WTC11 (cell line): ENCODE measurements at regions not wholly inside any gene's neighbourhood (a gene's known extent, or its start where the extent isn't known, plus 50 kb on each side); places are given as distances from the start of the nearest gene placed in this dataset.

Experiments
- ATAC-seq: fragments of 200-7000 bp; cut with Tn5 transposase; 2 replicates; pipeline ENCODE4 v1.10.0; 2021; ENCODE audit warnings: mild to moderate bottlenecking, moderate library complexity
- CTCF ChIA-PET: fragments of 300-600 bp; sonication (Branson Sonifier 250); formaldehyde crosslinking; loops from one replicate; lab custom pipeline; 2021; ENCODE audit warnings: antibody characterized with exemption; lab: Charles Lee
- POLR2A ChIA-PET: fragments of 350-600 bp; sonication (Branson Sonifier 250); formaldehyde crosslinking; loops from one replicate; lab custom pipeline; 2021; ENCODE audit warnings: antibody characterized with exemption; lab: Charles Lee
- DNase-seq: peaks from one replicate; pipeline ENCODE4 v3.0.0; 2021; ENCODE audit warnings: low spot score
- H3K27ac Mint-ChIP-seq: 2 replicates; pipeline ENCODE4 v1.8.0; 2021; ENCODE audit warnings: mixed read lengths
- H3K27me3 Mint-ChIP-seq: 2 replicates; pipeline ENCODE4 v1.8.0; 2021; ENCODE audit warnings: low read depth, mild to moderate bottlenecking, moderate library complexity, mixed read lengths
- H3K36me3 Mint-ChIP-seq: 2 replicates; pipeline ENCODE4 v1.8.0; 2021; ENCODE audit warnings: mixed read lengths
- H3K4me1 Mint-ChIP-seq: 2 replicates; pipeline ENCODE4 v1.8.0; 2022; ENCODE audit warnings: mixed read lengths
- H3K4me3 Mint-ChIP-seq: 2 replicates; pipeline ENCODE4 v1.8.0; 2021; ENCODE audit warnings: mild to moderate bottlenecking, moderate library complexity, mixed read lengths
- H3K9me3 Mint-ChIP-seq: 2 replicates; pipeline ENCODE4 v1.8.0; 2021; ENCODE audit warnings: mixed read lengths
- CBFB ChIP-seq: sonication (generic); formaldehyde crosslinking; IDR thresholded peaks from 2 replicates; pipeline ENCODE4 v1.8.1; 2022; ENCODE audit warnings: mild to moderate bottlenecking, low read depth, missing genetic modification reagents
- E2F4 ChIP-seq: sonication (generic); formaldehyde crosslinking; IDR thresholded peaks from 2 replicates; pipeline ENCODE4 v1.8.1; 2022; ENCODE audit warnings: low read depth, mild to moderate bottlenecking, moderate library complexity, missing genetic modification reagents, borderline replicate concordance
- GABPB1 ChIP-seq: sonication (generic); formaldehyde crosslinking; IDR thresholded peaks from 2 replicates; pipeline ENCODE4 v1.8.1; 2023; ENCODE audit warnings: mild to moderate bottlenecking, missing genetic modification reagents
- IRF2 ChIP-seq: sonication (generic); formaldehyde crosslinking; IDR thresholded peaks from 2 replicates; pipeline ENCODE4 v1.8.0; 2022; ENCODE audit warnings: low read depth, missing genetic modification reagents, borderline replicate concordance
- JAZF1 ChIP-seq: fragments of 250-450 bp; sonication (Bioruptor Pico); IDR thresholded peaks from 2 replicates; pipeline ENCODE4 v1.9.0; 2021; ENCODE audit warnings: moderate library complexity, mild to moderate bottlenecking, inconsistent platforms
- KAT7 ChIP-seq: sonication (generic); formaldehyde crosslinking; IDR thresholded peaks from 2 replicates; pipeline ENCODE4 v1.8.1; 2023; ENCODE audit warnings: missing genetic modification reagents, mild to moderate bottlenecking, borderline replicate concordance
- NFYB ChIP-seq: sonication (generic); formaldehyde crosslinking; conservative IDR thresholded peaks from 2 replicates; pipeline ENCODE4 v1.8.0; 2022; ENCODE audit warnings: low read depth, missing genetic modification reagents
- NR1H2 ChIP-seq: sonication (generic); formaldehyde crosslinking; IDR thresholded peaks from 2 replicates; pipeline ENCODE4 v1.9.0; 2021; ENCODE audit warnings: mild to moderate bottlenecking, moderate library complexity, missing genetic modification reagents
- NR3C1 ChIP-seq: sonication (generic); formaldehyde crosslinking; conservative IDR thresholded peaks from 2 replicates; pipeline ENCODE4 v1.8.1; 2023; ENCODE audit warnings: low read depth, mild to moderate bottlenecking, missing genetic modification reagents
- PRRX2 ChIP-seq: fragments of 250-450 bp; sonication (Bioruptor Pico); IDR thresholded peaks from 2 replicates; pipeline ENCODE4 v1.8.0; 2021; ENCODE audit warnings: mild to moderate bottlenecking
- SMAD4 ChIP-seq: sonication (generic); formaldehyde crosslinking; IDR thresholded peaks from 2 replicates; pipeline ENCODE4 v1.8.0; 2022; ENCODE audit warnings: mild to moderate bottlenecking, missing genetic modification reagents
- TEAD4 ChIP-seq: sonication (generic); formaldehyde crosslinking; IDR thresholded peaks from 2 replicates; pipeline ENCODE4 v1.8.0; 2022; ENCODE audit warnings: mild to moderate bottlenecking, missing genetic modification reagents
- ZNF121 ChIP-seq: sonication (generic); formaldehyde crosslinking; IDR thresholded peaks from 2 replicates; pipeline ENCODE4 v1.8.0; 2023; ENCODE audit warnings: missing genetic modification reagents
- ZNF219 ChIP-seq: sonication (generic); formaldehyde crosslinking; IDR thresholded peaks from 2 replicates; pipeline ENCODE4 v1.8.0; 2023; ENCODE audit warnings: missing genetic modification reagents, mild to moderate bottlenecking, borderline replicate concordance
- ZNF263 ChIP-seq: sonication (generic); formaldehyde crosslinking; IDR thresholded peaks from 2 replicates; pipeline ENCODE4 v1.8.1; 2022; ENCODE audit warnings: low read depth, mild to moderate bottlenecking, moderate library complexity, missing genetic modification reagents
- ZNF396 ChIP-seq: fragments of 250-450 bp; sonication (Bioruptor Pico); IDR thresholded peaks from 2 replicates; pipeline ENCODE4 v1.8.0; 2021; ENCODE audit warnings: mild to moderate bottlenecking, moderate library complexity, borderline replicate concordance
- ZNF416 ChIP-seq: fragments of 250-450 bp; sonication (Bioruptor Pico); IDR thresholded peaks from 2 replicates; pipeline ENCODE4 v1.9.0; 2021; ENCODE audit warnings: mild to moderate bottlenecking, inconsistent platforms
- ZNF423 ChIP-seq: fragments of 250-450 bp; sonication (Bioruptor Pico); IDR thresholded peaks from 2 replicates; pipeline ENCODE4 v2.1.2; 2022; ENCODE audit warnings: mild to moderate bottlenecking, moderate library complexity
- ZNF671 ChIP-seq: fragments of 250-450 bp; sonication (Bioruptor Pico); IDR thresholded peaks from 2 replicates; pipeline ENCODE4 v1.8.0; 2021; ENCODE audit warnings: mild to moderate bottlenecking
- TF ChIP-seq, protein P1 (sequence below): sonication (generic); formaldehyde crosslinking; IDR thresholded peaks from 2 replicates; pipeline ENCODE4 v1.8.1; 2022; ENCODE audit warnings: missing genetic modification reagents, borderline replicate concordance
- TF ChIP-seq, protein P2 (sequence below): fragments of 250-450 bp; sonication (Bioruptor Pico); IDR thresholded peaks from 2 replicates; pipeline ENCODE4 v1.9.0; 2021; ENCODE audit warnings: mild to moderate bottlenecking
- TF ChIP-seq, protein P3 (sequence below): sonication (generic); formaldehyde crosslinking; IDR thresholded peaks from 2 replicates; pipeline ENCODE4 v1.8.0; 2022; ENCODE audit warnings: mild to moderate bottlenecking, missing genetic modification reagents
- TF ChIP-seq, protein P4 (sequence below): fragments of 250-450 bp; sonication (Bioruptor Pico); IDR thresholded peaks from 2 replicates; pipeline ENCODE4 v2.1.2; 2022; ENCODE audit warnings: mild to moderate bottlenecking, moderate library complexity
- TF ChIP-seq, protein P5 (sequence below): sonication (generic); formaldehyde crosslinking; IDR thresholded peaks from 2 replicates; pipeline ENCODE4 v1.8.0; 2023; ENCODE audit warnings: missing genetic modification reagents
- TF ChIP-seq, protein P6 (sequence below): sonication (generic); formaldehyde crosslinking; IDR thresholded peaks from 2 replicates; pipeline ENCODE4 v1.8.0; 2022; ENCODE audit warnings: mild to moderate bottlenecking, missing genetic modification reagents

DNA sequence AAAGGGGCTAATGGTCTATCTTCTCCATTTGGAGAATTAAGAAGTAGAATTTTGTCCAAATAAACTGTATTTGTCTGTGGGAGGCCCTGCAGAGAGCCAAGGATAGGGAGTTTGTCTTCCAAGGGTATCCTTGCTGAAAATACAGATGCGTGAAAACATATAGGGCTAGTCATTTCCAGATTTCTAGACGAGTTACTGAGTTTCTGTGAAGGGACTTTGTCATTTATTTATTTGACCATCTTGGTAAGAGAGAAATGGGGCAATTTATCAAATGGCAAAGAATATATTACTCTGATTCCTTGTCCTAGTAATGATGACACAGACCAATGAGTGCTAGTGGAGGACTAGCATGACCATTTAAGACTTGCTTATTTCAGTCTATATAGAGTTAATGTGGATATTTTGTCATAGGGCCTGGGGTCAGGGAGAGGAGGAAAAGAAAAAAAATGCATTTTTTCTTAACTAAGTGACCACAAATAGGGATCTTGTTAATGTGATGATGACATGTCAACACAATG is 376.6 kb upstream of the ONECUT1 start:
- DNase-seq (no peak), ATAC-seq (no peak)
- TF ChIP-seq CBFB (CRISPR knock-in tag) (no peak), NR3C1 (CRISPR knock-in tag) (no peak), ZNF263 (CRISPR knock-in tag) (no peak), ZNF121 (no peak), ZNF416 (CRISPR knock-in tag) (no peak), SMAD4 (CRISPR knock-in tag) (no peak), PRRX2 (CRISPR knock-in tag) (no peak), KAT7 (CRISPR knock-in tag) (no peak), E2F4 (CRISPR knock-in tag) (no peak), ZNF396 (no peak)
- TF ChIP-seq, protein P1, sequence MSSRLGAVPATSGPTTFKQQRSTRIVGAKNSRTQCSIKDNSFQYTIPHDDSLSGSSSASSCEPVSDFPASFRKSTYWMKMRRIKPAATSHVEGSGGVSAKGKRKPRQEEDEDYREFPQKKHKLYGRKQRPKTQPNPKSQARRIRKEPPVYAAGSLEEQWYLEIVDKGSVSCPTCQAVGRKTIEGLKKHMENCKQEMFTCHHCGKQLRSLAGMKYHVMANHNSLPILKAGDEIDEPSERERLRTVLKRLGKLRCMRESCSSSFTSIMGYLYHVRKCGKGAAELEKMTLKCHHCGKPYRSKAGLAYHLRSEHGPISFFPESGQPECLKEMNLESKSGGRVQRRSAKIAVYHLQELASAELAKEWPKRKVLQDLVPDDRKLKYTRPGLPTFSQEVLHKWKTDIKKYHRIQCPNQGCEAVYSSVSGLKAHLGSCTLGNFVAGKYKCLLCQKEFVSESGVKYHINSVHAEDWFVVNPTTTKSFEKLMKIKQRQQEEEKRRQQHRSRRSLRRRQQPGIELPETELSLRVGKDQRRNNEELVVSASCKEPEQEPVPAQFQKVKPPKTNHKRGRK (CRISPR knock-in tag): no peak
- TF ChIP-seq, protein P2, sequence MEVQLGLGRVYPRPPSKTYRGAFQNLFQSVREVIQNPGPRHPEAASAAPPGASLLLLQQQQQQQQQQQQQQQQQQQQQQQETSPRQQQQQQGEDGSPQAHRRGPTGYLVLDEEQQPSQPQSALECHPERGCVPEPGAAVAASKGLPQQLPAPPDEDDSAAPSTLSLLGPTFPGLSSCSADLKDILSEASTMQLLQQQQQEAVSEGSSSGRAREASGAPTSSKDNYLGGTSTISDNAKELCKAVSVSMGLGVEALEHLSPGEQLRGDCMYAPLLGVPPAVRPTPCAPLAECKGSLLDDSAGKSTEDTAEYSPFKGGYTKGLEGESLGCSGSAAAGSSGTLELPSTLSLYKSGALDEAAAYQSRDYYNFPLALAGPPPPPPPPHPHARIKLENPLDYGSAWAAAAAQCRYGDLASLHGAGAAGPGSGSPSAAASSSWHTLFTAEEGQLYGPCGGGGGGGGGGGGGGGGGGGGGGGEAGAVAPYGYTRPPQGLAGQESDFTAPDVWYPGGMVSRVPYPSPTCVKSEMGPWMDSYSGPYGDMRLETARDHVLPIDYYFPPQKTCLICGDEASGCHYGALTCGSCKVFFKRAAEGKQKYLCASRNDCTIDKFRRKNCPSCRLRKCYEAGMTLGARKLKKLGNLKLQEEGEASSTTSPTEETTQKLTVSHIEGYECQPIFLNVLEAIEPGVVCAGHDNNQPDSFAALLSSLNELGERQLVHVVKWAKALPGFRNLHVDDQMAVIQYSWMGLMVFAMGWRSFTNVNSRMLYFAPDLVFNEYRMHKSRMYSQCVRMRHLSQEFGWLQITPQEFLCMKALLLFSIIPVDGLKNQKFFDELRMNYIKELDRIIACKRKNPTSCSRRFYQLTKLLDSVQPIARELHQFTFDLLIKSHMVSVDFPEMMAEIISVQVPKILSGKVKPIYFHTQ (CRISPR knock-in tag): no peak
- TF ChIP-seq, protein P3, sequence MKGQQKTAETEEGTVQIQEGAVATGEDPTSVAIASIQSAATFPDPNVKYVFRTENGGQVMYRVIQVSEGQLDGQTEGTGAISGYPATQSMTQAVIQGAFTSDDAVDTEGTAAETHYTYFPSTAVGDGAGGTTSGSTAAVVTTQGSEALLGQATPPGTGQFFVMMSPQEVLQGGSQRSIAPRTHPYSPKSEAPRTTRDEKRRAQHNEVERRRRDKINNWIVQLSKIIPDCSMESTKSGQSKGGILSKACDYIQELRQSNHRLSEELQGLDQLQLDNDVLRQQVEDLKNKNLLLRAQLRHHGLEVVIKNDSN (CRISPR knock-in tag): no peak
- TF ChIP-seq, protein P4, sequence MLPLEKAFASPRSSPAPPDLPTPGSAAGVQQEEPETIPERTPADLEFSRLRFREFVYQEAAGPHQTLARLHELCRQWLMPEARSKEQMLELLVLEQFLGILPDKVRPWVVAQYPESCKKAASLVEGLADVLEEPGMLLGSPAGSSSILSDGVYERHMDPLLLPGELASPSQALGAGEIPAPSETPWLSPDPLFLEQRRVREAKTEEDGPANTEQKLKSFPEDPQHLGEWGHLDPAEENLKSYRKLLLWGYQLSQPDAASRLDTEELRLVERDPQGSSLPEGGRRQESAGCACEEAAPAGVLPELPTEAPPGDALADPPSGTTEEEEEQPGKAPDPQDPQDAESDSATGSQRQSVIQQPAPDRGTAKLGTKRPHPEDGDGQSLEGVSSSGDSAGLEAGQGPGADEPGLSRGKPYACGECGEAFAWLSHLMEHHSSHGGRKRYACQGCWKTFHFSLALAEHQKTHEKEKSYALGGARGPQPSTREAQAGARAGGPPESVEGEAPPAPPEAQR: no peak
- ChIA-PET CTCF (no interaction called here), POLR2A (interaction anchor here (0.5 kb wide), 1 partner anchor 64 kb away, joined by 3 read pairs; no protein-coding TSS in a partner anchor)
- Mint-ChIP-seq H3K36me3 (no peaks in the 10 kb centered on the region), H3K27me3 (no peaks in the 10 kb centered on the region), H3K9me3 (no peaks in the 10 kb centered on the region), H3K4me3 (no peak overlapping the region), H3K27ac (no peak overlapping the region), H3K4me1 (peaks cover 7% of the 10 kb centered on the region)

DNA sequence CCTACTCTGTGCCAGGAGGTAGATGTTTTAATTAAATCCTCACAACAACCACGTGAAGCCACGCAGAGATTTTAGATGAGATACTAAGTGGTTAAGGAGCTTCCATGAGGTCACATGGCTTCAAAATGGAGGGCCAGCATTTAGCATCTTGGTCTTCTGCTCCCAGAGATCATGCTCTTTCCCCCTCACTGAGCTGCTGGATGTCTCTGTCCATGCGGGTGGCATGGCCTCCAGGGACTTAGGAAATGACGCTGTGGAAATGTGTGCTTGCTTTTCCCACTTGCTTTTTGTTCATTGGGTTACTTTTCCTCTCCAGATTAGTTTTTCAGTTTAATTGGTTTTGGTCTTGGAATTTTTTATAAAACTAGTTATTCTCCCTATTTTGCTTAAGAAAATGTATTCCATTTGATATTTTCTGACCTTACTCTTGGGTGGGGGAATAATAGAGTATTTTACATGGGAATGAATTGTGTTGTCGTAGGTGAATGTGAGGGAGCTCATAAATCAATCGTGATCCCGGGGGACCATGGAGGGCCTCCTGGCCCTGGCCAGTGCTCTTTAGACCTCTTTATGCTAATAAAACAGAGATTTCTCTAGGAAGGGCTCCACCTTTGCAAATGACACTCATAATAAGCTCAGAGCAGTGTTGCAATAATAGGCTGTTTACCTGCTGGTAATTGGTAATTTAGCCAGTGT is 376.0 kb upstream of the ONECUT1 start:
- DNase-seq: no peak
- ChIA-PET CTCF (no interaction called here), POLR2A (interaction anchor here (0.5 kb wide), 1 partner anchor 64 kb away, joined by 3 read pairs; no protein-coding TSS in a partner anchor)
- no peak overlapping the region for H3K4me3 Mint-ChIP-seq
- H3K27ac Mint-ChIP-seq: no peak overlapping the region; the same call in 1 of the 2 replicates
- H3K9me3 Mint-ChIP-seq: no peaks in the 10 kb centered on the region
- H3K4me1 Mint-ChIP-seq: peaks cover 7% of the 10 kb centered on the region
- no peaks in the 10 kb centered on the region for H3K36me3 Mint-ChIP-seq
- no peak for ATAC-seq
- H3K27me3 Mint-ChIP-seq: no peaks in the 10 kb centered on the region
- TF ChIP-seq IRF2 (CRISPR knock-in tag) (no peak), ZNF423 (CRISPR knock-in tag) (no peak), JAZF1 (CRISPR knock-in tag) (no peak), NR3C1 (CRISPR knock-in tag) (no peak), NR1H2 (CRISPR knock-in tag) (no peak), TEAD4 (CRISPR knock-in tag) (no peak), ZNF671 (no peak), ZNF219 (CRISPR knock-in tag) (no peak), NFYB (no peak), GABPB1 (CRISPR knock-in tag) (no peak), PRRX2 (CRISPR knock-in tag) (no peak)
- TF ChIP-seq, protein P5, sequence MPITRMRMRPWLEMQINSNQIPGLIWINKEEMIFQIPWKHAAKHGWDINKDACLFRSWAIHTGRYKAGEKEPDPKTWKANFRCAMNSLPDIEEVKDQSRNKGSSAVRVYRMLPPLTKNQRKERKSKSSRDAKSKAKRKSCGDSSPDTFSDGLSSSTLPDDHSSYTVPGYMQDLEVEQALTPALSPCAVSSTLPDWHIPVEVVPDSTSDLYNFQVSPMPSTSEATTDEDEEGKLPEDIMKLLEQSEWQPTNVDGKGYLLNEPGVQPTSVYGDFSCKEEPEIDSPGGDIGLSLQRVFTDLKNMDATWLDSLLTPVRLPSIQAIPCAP (CRISPR knock-in tag): no peak
- TF ChIP-seq, protein P6, sequence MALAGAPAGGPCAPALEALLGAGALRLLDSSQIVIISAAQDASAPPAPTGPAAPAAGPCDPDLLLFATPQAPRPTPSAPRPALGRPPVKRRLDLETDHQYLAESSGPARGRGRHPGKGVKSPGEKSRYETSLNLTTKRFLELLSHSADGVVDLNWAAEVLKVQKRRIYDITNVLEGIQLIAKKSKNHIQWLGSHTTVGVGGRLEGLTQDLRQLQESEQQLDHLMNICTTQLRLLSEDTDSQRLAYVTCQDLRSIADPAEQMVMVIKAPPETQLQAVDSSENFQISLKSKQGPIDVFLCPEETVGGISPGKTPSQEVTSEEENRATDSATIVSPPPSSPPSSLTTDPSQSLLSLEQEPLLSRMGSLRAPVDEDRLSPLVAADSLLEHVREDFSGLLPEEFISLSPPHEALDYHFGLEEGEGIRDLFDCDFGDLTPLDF: no peak
